ENCODE measurements at regions not wholly inside any gene's neighbourhood (a gene's known extent, or its start where the extent isn't known, plus 50 kb on each side); places are given as distances from the start of the nearest gene placed in this dataset.

DNA sequence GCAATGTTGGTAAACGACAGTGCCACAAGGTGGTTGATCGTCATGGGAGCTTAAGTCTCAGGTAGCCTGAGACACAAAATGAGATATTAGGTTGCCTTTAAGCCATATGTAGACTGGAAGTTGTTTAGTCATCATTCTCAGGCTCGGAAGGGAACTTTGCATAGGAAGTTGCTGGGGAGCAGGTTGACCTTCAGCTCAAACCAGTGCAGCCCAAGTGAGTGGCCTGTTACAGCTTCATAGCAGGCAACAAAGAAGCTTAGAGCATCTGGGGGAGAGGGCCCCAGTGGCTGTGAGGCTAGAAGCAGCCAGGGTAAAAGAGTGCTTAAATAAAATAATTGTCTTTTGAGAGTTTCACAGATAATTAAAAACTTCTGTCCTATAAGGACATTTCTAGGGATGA is 404.0 kb downstream of the GUCY1A2 start:
- TF ChIP-seq POLR2AphosphoS5 (IDR thresholded peaks at IDR 0.05; ENCODE audit: low read depth, low read length) (no peak), TCF7L2 (IDR thresholded peaks at IDR 0.05; ENCODE audit: low read depth, low read length) (no peak), SIN3A (IDR thresholded peaks at IDR 0.05; ENCODE audit: borderline replicate concordance, insufficient read depth, low read depth, low read length) (no peak)
- TF ChIP-seq, protein P1, sequence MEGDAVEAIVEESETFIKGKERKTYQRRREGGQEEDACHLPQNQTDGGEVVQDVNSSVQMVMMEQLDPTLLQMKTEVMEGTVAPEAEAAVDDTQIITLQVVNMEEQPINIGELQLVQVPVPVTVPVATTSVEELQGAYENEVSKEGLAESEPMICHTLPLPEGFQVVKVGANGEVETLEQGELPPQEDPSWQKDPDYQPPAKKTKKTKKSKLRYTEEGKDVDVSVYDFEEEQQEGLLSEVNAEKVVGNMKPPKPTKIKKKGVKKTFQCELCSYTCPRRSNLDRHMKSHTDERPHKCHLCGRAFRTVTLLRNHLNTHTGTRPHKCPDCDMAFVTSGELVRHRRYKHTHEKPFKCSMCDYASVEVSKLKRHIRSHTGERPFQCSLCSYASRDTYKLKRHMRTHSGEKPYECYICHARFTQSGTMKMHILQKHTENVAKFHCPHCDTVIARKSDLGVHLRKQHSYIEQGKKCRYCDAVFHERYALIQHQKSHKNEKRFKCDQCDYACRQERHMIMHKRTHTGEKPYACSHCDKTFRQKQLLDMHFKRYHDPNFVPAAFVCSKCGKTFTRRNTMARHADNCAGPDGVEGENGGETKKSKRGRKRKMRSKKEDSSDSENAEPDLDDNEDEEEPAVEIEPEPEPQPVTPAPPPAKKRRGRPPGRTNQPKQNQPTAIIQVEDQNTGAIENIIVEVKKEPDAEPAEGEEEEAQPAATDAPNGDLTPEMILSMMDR (IDR thresholded peaks at IDR 0.05), result no peak
- TF ChIP-seq, protein P2, sequence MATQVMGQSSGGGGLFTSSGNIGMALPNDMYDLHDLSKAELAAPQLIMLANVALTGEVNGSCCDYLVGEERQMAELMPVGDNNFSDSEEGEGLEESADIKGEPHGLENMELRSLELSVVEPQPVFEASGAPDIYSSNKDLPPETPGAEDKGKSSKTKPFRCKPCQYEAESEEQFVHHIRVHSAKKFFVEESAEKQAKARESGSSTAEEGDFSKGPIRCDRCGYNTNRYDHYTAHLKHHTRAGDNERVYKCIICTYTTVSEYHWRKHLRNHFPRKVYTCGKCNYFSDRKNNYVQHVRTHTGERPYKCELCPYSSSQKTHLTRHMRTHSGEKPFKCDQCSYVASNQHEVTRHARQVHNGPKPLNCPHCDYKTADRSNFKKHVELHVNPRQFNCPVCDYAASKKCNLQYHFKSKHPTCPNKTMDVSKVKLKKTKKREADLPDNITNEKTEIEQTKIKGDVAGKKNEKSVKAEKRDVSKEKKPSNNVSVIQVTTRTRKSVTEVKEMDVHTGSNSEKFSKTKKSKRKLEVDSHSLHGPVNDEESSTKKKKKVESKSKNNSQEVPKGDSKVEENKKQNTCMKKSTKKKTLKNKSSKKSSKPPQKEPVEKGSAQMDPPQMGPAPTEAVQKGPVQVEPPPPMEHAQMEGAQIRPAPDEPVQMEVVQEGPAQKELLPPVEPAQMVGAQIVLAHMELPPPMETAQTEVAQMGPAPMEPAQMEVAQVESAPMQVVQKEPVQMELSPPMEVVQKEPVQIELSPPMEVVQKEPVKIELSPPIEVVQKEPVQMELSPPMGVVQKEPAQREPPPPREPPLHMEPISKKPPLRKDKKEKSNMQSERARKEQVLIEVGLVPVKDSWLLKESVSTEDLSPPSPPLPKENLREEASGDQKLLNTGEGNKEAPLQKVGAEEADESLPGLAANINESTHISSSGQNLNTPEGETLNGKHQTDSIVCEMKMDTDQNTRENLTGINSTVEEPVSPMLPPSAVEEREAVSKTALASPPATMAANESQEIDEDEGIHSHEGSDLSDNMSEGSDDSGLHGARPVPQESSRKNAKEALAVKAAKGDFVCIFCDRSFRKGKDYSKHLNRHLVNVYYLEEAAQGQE (IDR thresholded peaks at IDR 0.05; ENCODE audit: insufficient read depth in 1 of 2, low read depth in 2 of 2, low read length in 1 of 2), result no peak
